Mucosa of descending colon (tissue), 3 donors: ENCODE measurements at regions not wholly inside any gene's neighbourhood (a gene's known extent, or its start where the extent isn't known, plus 50 kb on each side); places are given as distances from the start of the nearest gene placed in this dataset.

ENCODE experiments used
- ATAC-seq: fragments of 200-7000 bp; cut with Tn5 transposase; one replicate; pipeline ENCODE4 v1.9.1; 2020; ENCODE audit warnings: mild to moderate bottlenecking, moderate library complexity
- DNase-seq, 3 donors: peaks; one replicate each; pipeline ENCODE4 v3.0.0-alpha.2; 2020
- H3K36me3 ChIP-seq: fragments of 200-600 bp; one replicate; pipeline ENCODE4 v1.8.0; 2021; ENCODE audit warnings: low read depth, mild to moderate bottlenecking
- H3K4me1 ChIP-seq: fragments of 200-600 bp; one replicate; pipeline ENCODE4 v1.8.0; 2021; ENCODE audit warnings: low read depth, mild to moderate bottlenecking
- H3K4me3 ChIP-seq: fragments of 200-600 bp; one replicate; pipeline ENCODE4 v1.8.0; 2021; ENCODE audit warnings: mild to moderate bottlenecking
- H3K9me3 ChIP-seq: fragments of 200-600 bp; one replicate; pipeline ENCODE4 v1.8.0; 2021; ENCODE audit warnings: mild to moderate bottlenecking
- intact Hi-C, 2 donors: fragments of 100-400 bp; cut with DNase I in 1 of 2; cut with micrococcal nuclease in 1 of 2; formaldehyde crosslinking; loops; one replicate each; pipeline versions ENCODE4 v1.11.0 to v1.11.1; 2022; cut with DNase I, micrococcal nuclease
- TF ChIP-seq, protein P1 (sequence below): fragments of 200-600 bp; IDR thresholded peaks from one replicate; pipeline ENCODE4 v1.8.0; 2022; ENCODE audit warnings: antibody characterized with exemption, mild to moderate bottlenecking
- donor health status: DM: no; HTN: no; CAD: no; lungs with moderate emphysema.
- donor health status: DM: no; HTN: no; CAD: no.
- donor health status: DM: no; HTN: yes; CAD: no.

DNA sequence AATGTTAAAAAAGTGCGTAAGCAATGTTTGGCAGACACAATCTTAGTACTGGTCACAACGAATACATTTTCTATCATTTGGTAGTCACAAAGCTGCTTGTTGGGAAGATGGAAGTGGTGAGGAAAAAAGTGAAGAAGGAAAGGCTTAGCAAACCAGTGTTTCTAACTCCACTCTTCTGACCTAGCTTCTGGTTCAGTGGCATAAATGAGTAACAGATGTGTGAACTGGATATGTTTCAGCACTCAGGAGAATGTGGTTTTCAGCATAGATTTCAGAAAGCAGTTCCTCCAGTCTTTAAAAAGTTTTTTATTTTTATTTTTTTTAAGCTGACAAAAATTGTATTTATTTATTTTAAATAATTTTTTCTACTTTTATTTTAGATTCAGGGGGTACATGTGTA is 357.1 kb downstream of the CPS1 start:
- Histone ChIP-seq H3K9me3 (peaks cover 3% of the 10 kb centered on the region), H3K4me3 (no peak overlapping the region), H3K36me3 (no peaks in the 10 kb centered on the region), H3K4me1 (no peaks in the 10 kb centered on the region)
- intact Hi-C loops = no loop called here
- ATAC-seq (no peak), DNase-seq (no peak)
- TF ChIP-seq, protein P1, sequence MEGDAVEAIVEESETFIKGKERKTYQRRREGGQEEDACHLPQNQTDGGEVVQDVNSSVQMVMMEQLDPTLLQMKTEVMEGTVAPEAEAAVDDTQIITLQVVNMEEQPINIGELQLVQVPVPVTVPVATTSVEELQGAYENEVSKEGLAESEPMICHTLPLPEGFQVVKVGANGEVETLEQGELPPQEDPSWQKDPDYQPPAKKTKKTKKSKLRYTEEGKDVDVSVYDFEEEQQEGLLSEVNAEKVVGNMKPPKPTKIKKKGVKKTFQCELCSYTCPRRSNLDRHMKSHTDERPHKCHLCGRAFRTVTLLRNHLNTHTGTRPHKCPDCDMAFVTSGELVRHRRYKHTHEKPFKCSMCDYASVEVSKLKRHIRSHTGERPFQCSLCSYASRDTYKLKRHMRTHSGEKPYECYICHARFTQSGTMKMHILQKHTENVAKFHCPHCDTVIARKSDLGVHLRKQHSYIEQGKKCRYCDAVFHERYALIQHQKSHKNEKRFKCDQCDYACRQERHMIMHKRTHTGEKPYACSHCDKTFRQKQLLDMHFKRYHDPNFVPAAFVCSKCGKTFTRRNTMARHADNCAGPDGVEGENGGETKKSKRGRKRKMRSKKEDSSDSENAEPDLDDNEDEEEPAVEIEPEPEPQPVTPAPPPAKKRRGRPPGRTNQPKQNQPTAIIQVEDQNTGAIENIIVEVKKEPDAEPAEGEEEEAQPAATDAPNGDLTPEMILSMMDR = no peak

DNA sequence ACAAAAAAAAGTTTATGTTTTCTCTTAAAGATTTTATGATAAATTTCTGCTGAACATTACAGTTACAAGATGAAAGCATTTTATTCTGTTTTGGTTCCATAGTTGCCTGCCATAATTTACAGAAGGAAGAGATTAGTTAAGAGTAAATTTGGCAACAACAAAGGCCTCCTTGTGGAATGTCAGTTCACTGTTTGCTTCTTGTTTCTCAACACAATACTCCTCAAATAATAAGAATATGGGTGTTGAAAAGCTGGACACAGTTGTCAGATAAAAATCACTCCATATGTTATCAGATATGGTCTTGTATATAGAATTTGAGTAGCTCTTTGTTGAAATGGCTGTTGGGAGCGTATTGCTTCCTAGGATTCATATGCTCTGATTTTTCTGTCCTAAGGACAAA is 359.5 kb downstream of the CPS1 start:
- TF ChIP-seq, protein P1 = no peak
- no peaks in the 10 kb centered on the region for H3K4me1 ChIP-seq

DNA sequence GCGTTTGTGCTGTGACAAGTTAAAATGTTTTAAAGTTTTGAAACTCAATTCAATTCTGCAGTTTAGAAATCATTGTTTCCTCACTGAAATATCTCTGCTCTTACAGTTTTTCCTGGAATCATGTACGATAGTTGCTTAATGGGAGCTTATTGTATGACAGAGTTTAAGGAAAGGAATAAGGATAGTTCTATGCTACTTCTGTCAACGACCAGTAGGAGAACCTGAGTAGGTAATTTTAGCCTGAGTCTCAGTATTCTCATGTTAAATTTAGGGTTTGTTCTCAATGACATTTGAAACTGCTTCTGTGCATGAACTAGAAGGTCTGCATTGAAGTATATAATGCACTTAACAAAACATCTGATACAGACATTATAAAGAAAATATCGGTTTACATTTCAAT is 361.1 kb downstream of the CPS1 start:
- no peak for ATAC-seq
- Histone ChIP-seq H3K4me1 (no peaks in the 10 kb centered on the region), H3K36me3 (no peaks in the 10 kb centered on the region), H3K4me3 (no peak overlapping the region), H3K9me3 (no peaks in the 10 kb centered on the region)
- DNase-seq = no peak
- TF ChIP-seq, protein P1 = no peak
- intact Hi-C loops = no loop called here

More for the DNA sequence above, 359.5 kb downstream of the CPS1 start:
- H3K9me3 ChIP-seq = no peaks in the 10 kb centered on the region
- intact Hi-C loops = no loop called here
- ATAC-seq = no peak
- no peaks in the 10 kb centered on the region for H3K36me3 ChIP-seq
- no peak for DNase-seq
- H3K4me3 ChIP-seq = no peak overlapping the region

DNA sequence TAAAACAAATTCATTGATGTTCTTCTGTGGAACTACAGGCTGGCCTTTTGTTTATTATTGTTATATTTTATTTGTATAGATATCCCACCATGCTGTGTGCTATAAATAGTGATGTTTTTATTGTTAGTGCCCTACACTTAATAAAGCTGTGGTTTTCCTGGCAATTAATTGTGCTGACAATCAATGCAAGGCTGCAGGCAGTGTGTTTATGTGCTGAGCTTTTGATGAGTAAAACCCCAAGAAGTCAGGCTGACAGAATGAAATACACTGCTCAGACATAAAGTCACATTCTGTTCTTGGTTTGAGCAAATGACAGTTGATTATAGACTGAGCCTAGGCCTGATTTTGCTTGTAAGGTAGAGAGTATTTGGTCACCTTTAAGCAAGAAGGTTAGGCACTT is 362.7 kb downstream of the CPS1 start:
- Histone ChIP-seq H3K4me3 (no peak overlapping the region), H3K36me3 (no peaks in the 10 kb centered on the region), H3K9me3 (no peaks in the 10 kb centered on the region), H3K4me1 (no peaks in the 10 kb centered on the region)
- TF ChIP-seq, protein P1 = no peak
- ATAC-seq = no peak
- no peak for DNase-seq
- intact Hi-C loops = no loop called here

DNA sequence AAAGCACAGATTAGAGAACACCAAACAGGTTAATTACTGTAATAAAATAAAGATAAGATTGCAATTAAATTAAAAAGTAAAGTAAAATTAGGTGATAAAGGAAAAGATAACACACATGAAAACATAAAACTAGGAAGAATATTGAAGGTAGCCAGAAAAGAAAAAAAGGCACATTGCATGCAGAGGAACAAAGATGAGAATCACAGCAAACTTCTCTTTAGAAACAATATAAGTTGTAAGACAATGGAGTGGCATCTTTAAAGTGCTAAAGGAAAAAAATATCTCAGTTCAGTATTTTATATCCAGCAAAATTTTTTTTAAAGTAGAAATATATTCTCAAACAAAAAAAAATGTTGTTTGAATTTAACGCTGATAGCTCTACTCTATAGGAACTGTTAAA is 366.0 kb downstream of the CPS1 start:
- H3K4me1 ChIP-seq = no peaks in the 10 kb centered on the region
- TF ChIP-seq, protein P1 = no peak
- intact Hi-C loops = no loop called here
- no peaks in the 10 kb centered on the region for H3K9me3 ChIP-seq
- H3K36me3 ChIP-seq = no peaks in the 10 kb centered on the region
- H3K4me3 ChIP-seq = no peak overlapping the region
- DNase-seq (no peak), ATAC-seq (no peak)

DNA sequence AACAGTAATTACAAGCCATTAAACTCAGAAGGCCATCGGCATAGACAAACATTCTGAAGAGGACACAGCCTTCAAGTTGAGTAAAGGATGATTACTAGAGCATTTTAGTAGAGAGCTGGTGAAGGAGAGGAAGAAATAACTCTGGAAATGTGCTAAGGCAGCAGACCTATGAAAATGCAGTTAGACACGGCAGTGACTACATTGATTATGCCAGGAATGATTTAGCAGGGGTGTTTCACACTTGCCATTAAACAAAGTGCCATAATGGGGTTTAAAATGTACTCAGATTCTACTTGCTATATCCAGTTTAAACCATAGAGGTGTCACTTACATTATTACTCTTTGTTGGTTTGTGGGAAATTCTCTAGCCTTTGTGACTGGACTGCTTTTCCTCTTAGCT is 372.3 kb downstream of the CPS1 start:
- intact Hi-C loops = no loop called here
- Histone ChIP-seq H3K4me3 (no peak overlapping the region), H3K9me3 (no peaks in the 10 kb centered on the region), H3K36me3 (no peaks in the 10 kb centered on the region), H3K4me1 (no peaks in the 10 kb centered on the region)
- ATAC-seq (no peak), DNase-seq (no peak)
- TF ChIP-seq, protein P1 = no peak
